Suprapubic skin (tissue), 3 donors: ENCODE measurements at regions not wholly inside any gene's neighbourhood (a gene's known extent, or its start where the extent isn't known, plus 50 kb on each side); places are given as distances from the start of the nearest gene placed in this dataset.

Experiments used
- CTCF ChIP-seq, 2 donors: fragments of 200-600 bp in 1 of 2; fragments of 450-650 bp in 1 of 2; sonication (generic) in 1 of 2; IDR thresholded peaks; one replicate each; pipeline ENCODE4 v1.5.1; 2016 to 2019; ENCODE audit warnings: antibody characterized with exemption in 2 of 2, mild to moderate bottlenecking in 1 of 2, moderate library complexity in 1 of 2
- EP300 ChIP-seq: sonication (generic); formaldehyde crosslinking; IDR thresholded peaks from one replicate; pipeline ENCODE4 v1.6.1; 2017; ENCODE audit warnings: antibody characterized with exemption
- POLR2A ChIP-seq, 2 donors: fragments of 450-650 bp; IDR thresholded peaks; one replicate each; pipeline ENCODE4 v1.6.1; 2017; ENCODE audit warnings: antibody characterized with exemption in 2 of 2, mild to moderate bottlenecking in 2 of 2, moderate library complexity in 2 of 2

- TF ChIP-seq POLR2A (IDR thresholded peaks at IDR 0.05) (no peak), CTCF (IDR thresholded peaks at IDR 0.05) (no peak), EP300 (no peak)
Measured at GRCh38 chr13:47158593-47158992, 261.7 kb upstream of the HTR2A start.
